Neural cell (in vitro differentiated cells): ENCODE measurements at regions not wholly inside any gene's neighbourhood (a gene's known extent, or its start where the extent isn't known, plus 50 kb on each side); places are given as distances from the start of the nearest gene placed in this dataset.

Source experiments
- CTCF ChIP-seq: fragments of 450-650 bp; IDR thresholded peaks from 2 replicates; pipeline ENCODE4 v1.5.1; 2014; ENCODE audit warnings: antibody characterized with exemption, mild to moderate bottlenecking, moderate library complexity; ENCODE audit not compliant: poor library complexity, severe bottlenecking
- POLR2AphosphoS5 ChIP-seq: IDR thresholded peaks from 2 replicates; pipeline ENCODE4 v1.6.1; 2012
- TF ChIP-seq, protein P1 (sequence below): IDR thresholded peaks from 2 replicates; pipeline ENCODE4 v1.6.1; 2012; ENCODE audit warnings: borderline replicate concordance

- TF ChIP-seq POLR2AphosphoS5: no peak
- TF ChIP-seq CTCF: no peak
- TF ChIP-seq, protein P1, sequence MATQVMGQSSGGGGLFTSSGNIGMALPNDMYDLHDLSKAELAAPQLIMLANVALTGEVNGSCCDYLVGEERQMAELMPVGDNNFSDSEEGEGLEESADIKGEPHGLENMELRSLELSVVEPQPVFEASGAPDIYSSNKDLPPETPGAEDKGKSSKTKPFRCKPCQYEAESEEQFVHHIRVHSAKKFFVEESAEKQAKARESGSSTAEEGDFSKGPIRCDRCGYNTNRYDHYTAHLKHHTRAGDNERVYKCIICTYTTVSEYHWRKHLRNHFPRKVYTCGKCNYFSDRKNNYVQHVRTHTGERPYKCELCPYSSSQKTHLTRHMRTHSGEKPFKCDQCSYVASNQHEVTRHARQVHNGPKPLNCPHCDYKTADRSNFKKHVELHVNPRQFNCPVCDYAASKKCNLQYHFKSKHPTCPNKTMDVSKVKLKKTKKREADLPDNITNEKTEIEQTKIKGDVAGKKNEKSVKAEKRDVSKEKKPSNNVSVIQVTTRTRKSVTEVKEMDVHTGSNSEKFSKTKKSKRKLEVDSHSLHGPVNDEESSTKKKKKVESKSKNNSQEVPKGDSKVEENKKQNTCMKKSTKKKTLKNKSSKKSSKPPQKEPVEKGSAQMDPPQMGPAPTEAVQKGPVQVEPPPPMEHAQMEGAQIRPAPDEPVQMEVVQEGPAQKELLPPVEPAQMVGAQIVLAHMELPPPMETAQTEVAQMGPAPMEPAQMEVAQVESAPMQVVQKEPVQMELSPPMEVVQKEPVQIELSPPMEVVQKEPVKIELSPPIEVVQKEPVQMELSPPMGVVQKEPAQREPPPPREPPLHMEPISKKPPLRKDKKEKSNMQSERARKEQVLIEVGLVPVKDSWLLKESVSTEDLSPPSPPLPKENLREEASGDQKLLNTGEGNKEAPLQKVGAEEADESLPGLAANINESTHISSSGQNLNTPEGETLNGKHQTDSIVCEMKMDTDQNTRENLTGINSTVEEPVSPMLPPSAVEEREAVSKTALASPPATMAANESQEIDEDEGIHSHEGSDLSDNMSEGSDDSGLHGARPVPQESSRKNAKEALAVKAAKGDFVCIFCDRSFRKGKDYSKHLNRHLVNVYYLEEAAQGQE: no peak
Measured at GRCh38 chr6:2504495-2505064, 246.1 kb downstream of the MYLK4 start.
